Astrocyte of the cerebellum (primary cell): ENCODE measurements at regions not wholly inside any gene's neighbourhood (a gene's known extent, or its start where the extent isn't known, plus 50 kb on each side); places are given as distances from the start of the nearest gene placed in this dataset.

Source experiments
- DNase-seq: peaks from one replicate; pipeline ENCODE4 v3.0.0-alpha.2; 2011; ENCODE audit warnings: low read depth
- H3K4me3 ChIP-seq: 2 replicates; pipeline ENCODE4 v1.5.1; 2011; ENCODE audit warnings: mild to moderate bottlenecking, low read depth, low read length, moderate library complexity
- CTCF ChIP-seq: IDR thresholded peaks from 2 replicates; pipeline ENCODE4 v1.5.1; 2012; ENCODE audit warnings: low read length, low read depth, moderate library complexity, mild to moderate bottlenecking; ENCODE audit errors: missing control alignments
- in situ Hi-C: cut with HindIII; loops from 2 replicates; pipeline ENCODE4 v1.10.0; 2017; ENCODE audit warnings: low sequenced_read_pairs

GRCh38 chr18:8944871-8945245, 157.6 kb upstream of the NDUFV2 start:
- no peak for TF ChIP-seq CTCF
- in situ Hi-C loops: no loop called here
- DNase-seq: no peak
- H3K4me3 ChIP-seq: no peak overlapping the region

GRCh38 chr18:8945514-8945913, 157.0 kb upstream of the NDUFV2 start:
- DNase-seq: no peak
- H3K4me3 ChIP-seq: no peak overlapping the region
- in situ Hi-C loops: no loop called here
- TF ChIP-seq CTCF: no peak

DNA sequence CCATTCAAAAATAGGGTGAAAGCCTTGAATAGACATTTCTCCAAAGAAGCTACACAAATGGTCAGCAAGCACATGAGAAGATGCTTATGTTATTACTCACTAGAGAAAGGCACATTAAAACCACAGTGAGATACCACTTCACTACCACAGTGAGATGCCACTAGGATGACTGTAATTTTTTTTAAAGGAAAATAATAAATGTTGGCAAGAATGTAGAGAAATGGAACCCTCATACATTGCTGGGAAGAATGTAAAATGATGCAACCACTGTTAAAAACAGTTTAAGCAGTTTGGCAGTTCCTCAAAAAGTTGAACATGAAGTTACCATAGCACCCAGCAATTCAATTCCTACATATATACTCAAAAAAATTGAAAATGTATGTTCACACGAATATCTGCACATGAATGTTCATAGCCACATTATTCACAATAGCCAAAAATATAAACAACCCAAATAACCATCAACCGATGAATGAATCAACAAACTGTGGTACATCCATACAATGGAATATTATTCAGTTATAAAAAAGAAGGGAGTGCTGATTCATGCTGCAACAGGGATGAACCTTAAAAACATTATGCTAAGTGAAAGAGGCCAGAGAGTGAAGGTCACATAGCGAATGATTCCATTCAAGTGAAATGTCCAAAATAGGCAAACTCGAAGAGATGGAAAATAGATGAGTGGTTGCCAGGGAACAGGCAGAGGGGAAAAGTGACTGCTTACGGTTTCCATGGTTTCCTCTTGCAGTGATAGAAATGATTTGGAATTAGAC, 156.2 kb upstream of the NDUFV2 start:
- in situ Hi-C loops: no loop called here
- peak; percentile 95 for DNase-seq

DNA sequence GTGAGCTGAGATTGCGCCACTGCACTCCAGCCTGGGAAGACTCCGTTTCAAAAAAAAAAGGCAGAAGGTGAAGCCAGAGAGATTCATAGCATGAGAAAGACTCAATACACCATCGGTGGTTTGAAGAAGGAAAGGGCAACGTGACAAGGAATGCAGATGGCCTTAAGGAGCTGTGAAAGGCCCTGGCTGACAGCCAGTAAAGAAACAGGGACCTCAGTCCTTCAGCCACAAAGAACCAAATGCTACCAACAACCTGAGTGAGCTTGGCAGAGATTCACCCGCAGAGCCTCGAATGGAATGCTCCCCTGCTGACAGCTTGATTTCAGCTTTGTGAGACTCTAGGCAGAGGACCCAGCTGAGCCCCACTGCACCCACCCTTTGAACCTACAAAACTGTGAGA, 154.9 kb upstream of the NDUFV2 start:
- in situ Hi-C loops: no loop called here
- H3K4me3 ChIP-seq: no peak overlapping the region
- TF ChIP-seq CTCF: no peak
- peak; percentile 65 for DNase-seq

More for the DNA sequence above, 156.2 kb upstream of the NDUFV2 start:
- no peak overlapping the region for H3K4me3 ChIP-seq
- TF ChIP-seq CTCF: no peak

DNA sequence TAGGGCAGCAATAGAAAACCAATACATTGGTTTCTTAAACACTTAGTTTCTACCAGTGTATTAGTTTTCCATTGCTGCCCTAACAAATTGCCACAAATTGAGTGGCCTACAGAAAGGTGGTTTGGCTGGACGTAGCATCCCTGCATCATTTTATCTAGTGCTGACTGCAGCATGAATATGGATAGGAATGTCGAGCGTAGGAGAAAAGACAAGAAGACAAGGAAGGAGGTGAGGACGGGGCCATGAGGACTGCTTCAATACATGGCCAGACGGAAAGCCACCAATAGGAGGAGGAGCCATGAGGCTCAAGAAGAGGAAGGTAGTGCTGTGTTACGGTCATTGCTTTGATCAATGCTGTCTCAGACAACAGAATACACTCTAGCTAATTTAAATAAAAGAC, 154.5 kb upstream of the NDUFV2 start:
- DNase-seq: no peak
- H3K4me3 ChIP-seq: no peak overlapping the region
- TF ChIP-seq CTCF: no peak
- in situ Hi-C loops: no loop called here

- in situ Hi-C loops: no loop called here
- no peak for DNase-seq
- TF ChIP-seq CTCF: no peak
- H3K4me3 ChIP-seq: no peak overlapping the region
Measured at GRCh38 chr18:8948471-8949149, 153.9 kb upstream of the NDUFV2 start.
